CD4-positive, alpha-beta memory T cell (primary cell): ENCODE measurements at regions not wholly inside any gene's neighbourhood (a gene's known extent, or its start where the extent isn't known, plus 50 kb on each side); places are given as distances from the start of the nearest gene placed in this dataset.
"Not testable (repeated sequence)": the region's sequence is repeated elsewhere in the genome, so short reads cannot be mapped to it uniquely, and the experiment has no call there.

Source experiments
- CTCF ChIA-PET: fragments of 350-600 bp; sonication (Branson Sonifier 250); formaldehyde crosslinking; loops from one replicate; lab custom pipeline; 2021; ENCODE audit warnings: inconsistent platforms; ENCODE audit not compliant: partially characterized antibody; lab: Charles Lee
- POLR2A ChIA-PET: fragments of 350-600 bp; sonication (Branson Sonifier 250); formaldehyde crosslinking; loops from one replicate; lab custom pipeline; 2021; ENCODE audit not compliant: partially characterized antibody; lab: Charles Lee
- DNase-seq, 5 donors: peaks; one replicate each; pipeline versions ENCODE4 v3.0.0 to v3.0.0-alpha.2; 2020 to 2022; ENCODE audit warnings: mixed read lengths in 1 of 5
- H3K27ac ChIP-seq: one replicate; pipeline ENCODE4 v1.7.0; 2013; ENCODE audit warnings: low read depth, low read length
- H3K27me3 ChIP-seq: 2 replicates; pipeline ENCODE4 v1.7.0; 2013; ENCODE audit warnings: mild to moderate bottlenecking, low read length, moderate library complexity; ENCODE audit not compliant: insufficient read depth
- H3K36me3 ChIP-seq: 2 replicates; pipeline ENCODE4 v1.7.0; 2013; ENCODE audit warnings: mild to moderate bottlenecking, low read length, moderate library complexity; ENCODE audit not compliant: insufficient read depth
- H3K4me1 ChIP-seq: 2 replicates; pipeline ENCODE4 v1.7.0; 2013; ENCODE audit warnings: mild to moderate bottlenecking, low read length, moderate library complexity; ENCODE audit not compliant: insufficient read depth
- H3K4me3 ChIP-seq, 2 donors: one replicate each; pipeline ENCODE4 v1.7.0; 2013; ENCODE audit warnings: low read length in 2 of 2, mild to moderate bottlenecking in 1 of 2
- H3K9me3 ChIP-seq, 2 donors: one replicate each; pipeline ENCODE4 v1.7.0; 2013; ENCODE audit warnings: low read length in 2 of 2, control low read depth in 1 of 2; ENCODE audit not compliant: control insufficient read depth in 1 of 2
- H3K27ac Mint-ChIP-seq, 7 donors: one replicate each; pipeline ENCODE4 v1.8.0; 2020 to 2021; ENCODE audit warnings: mixed read lengths in 7 of 7, mild to moderate bottlenecking in 6 of 7, inconsistent platforms in 3 of 7, moderate library complexity in 3 of 7
- H3K27me3 Mint-ChIP-seq, 2 donors: one replicate each; pipeline ENCODE4 v1.8.0; 2020 to 2021; ENCODE audit warnings: mixed read lengths in 2 of 2
- H3K36me3 Mint-ChIP-seq, 2 donors: one replicate each; pipeline ENCODE4 v1.8.0; 2020 to 2021; ENCODE audit warnings: mixed read lengths in 2 of 2, inconsistent platforms in 1 of 2, mild to moderate bottlenecking in 1 of 2
- H3K4me1 Mint-ChIP-seq, 4 donors: one replicate each; pipeline ENCODE4 v1.8.0; 2020 to 2021; ENCODE audit warnings: mixed read lengths in 4 of 4, mild to moderate bottlenecking in 1 of 4
- H3K4me3 Mint-ChIP-seq, 8 donors: one replicate each; pipeline ENCODE4 v1.8.0; 2020 to 2021; ENCODE audit warnings: mixed read lengths in 8 of 8, mild to moderate bottlenecking in 7 of 8, moderate library complexity in 6 of 8, inconsistent platforms in 3 of 8
- H3K9me3 Mint-ChIP-seq, 8 donors: one replicate each; pipeline ENCODE4 v1.8.0; 2020 to 2021; ENCODE audit warnings: mixed read lengths in 8 of 8, mild to moderate bottlenecking in 5 of 8, inconsistent platforms in 3 of 8, moderate library complexity in 1 of 8
- intact Hi-C: fragments of 100-400 bp; cut with micrococcal nuclease; formaldehyde crosslinking; loops from one replicate; pipeline ENCODE4 v1.15.1; 2023

- intact Hi-C loops: no loop called here
- no peak overlapping the region for H3K27ac Mint-ChIP-seq
- H3K4me3 ChIP-seq: no peak overlapping the region
- no peak overlapping the region for H3K27ac ChIP-seq
- H3K27me3 Mint-ChIP-seq: peaks cover 2 to 7% of the 10 kb centered on the region in 2 donors
- no peaks in the 10 kb centered on the region for H3K36me3 ChIP-seq
- no peaks in the 10 kb centered on the region for H3K9me3 ChIP-seq
- peaks cover 0 to 26% (median 12%) of the 10 kb centered on the region in 8 donors for H3K9me3 Mint-ChIP-seq
- no peaks in the 10 kb centered on the region for H3K4me1 ChIP-seq
- ChIA-PET CTCF (no interaction called here), POLR2A (no interaction called here)
- H3K4me3 Mint-ChIP-seq: no peak overlapping the region
- H3K36me3 Mint-ChIP-seq: peaks cover 0 to 2% of the 10 kb centered on the region in 2 donors
- H3K27me3 ChIP-seq: no peaks in the 10 kb centered on the region
- no peak for DNase-seq
- H3K4me1 Mint-ChIP-seq: no peaks in the 10 kb centered on the region
Measured at GRCh38 chr5:34416501-34417008, 239.6 kb upstream of the RAI14 start.

- DNase-seq, intact Hi-C loops, H3K27ac Mint-ChIP-seq, H3K27me3 ChIP-seq, H3K27ac ChIP-seq, H3K4me3 ChIP-seq, H3K4me3 Mint-ChIP-seq, H3K27me3 Mint-ChIP-seq, H3K4me1 ChIP-seq, H3K4me1 Mint-ChIP-seq, POLR2A ChIA-PET, H3K36me3 ChIP-seq, H3K36me3 Mint-ChIP-seq, H3K9me3 ChIP-seq, CTCF ChIA-PET: not testable (repeated sequence)
- H3K9me3 Mint-ChIP-seq: peaks cover 0 to 26% (median 12%) of the 10 kb centered on the region in 8 donors
Measured at GRCh38 chr5:34420191-34420590, 235.9 kb upstream of the RAI14 start.

GRCh38 chr5:34436761-34437501, 219.2 kb upstream of the RAI14 start:
- intact Hi-C loops: no loop called here
- H3K9me3 ChIP-seq: no peaks in the 10 kb centered on the region
- H3K27me3 ChIP-seq: no peaks in the 10 kb centered on the region
- H3K36me3 ChIP-seq: no peaks in the 10 kb centered on the region
- ChIA-PET POLR2A (no interaction called here), CTCF (no interaction called here)
- DNase-seq: no peak
- no peak overlapping the region for H3K27ac ChIP-seq
- H3K4me3 Mint-ChIP-seq: no peak overlapping the region
- H3K4me3 ChIP-seq: no peak overlapping the region
- H3K27me3 Mint-ChIP-seq: peaks cover 4 to 9% of the 10 kb centered on the region in 2 donors
- no peak overlapping the region for H3K27ac Mint-ChIP-seq
- H3K4me1 ChIP-seq: no peaks in the 10 kb centered on the region
- H3K36me3 Mint-ChIP-seq: no peaks in the 10 kb centered on the region
- H3K9me3 Mint-ChIP-seq: peaks cover 0 to 4% (median 0%) of the 10 kb centered on the region in 8 donors
- no peaks in the 10 kb centered on the region for H3K4me1 Mint-ChIP-seq

- Histone ChIP-seq H3K27me3 (no peaks in the 10 kb centered on the region), H3K4me1 (no peaks in the 10 kb centered on the region), H3K4me3 (no peak overlapping the region), H3K27ac (no peak overlapping the region), H3K9me3 (no peaks in the 10 kb centered on the region), H3K36me3 (no peaks in the 10 kb centered on the region)
- Mint-ChIP-seq H3K36me3 (no peaks in the 10 kb centered on the region), H3K4me3 (no peak overlapping the region), H3K27ac (no peak overlapping the region), H3K9me3 (peaks cover 0 to 4% (median 0%) of the 10 kb centered on the region in 8 donors), H3K27me3 (peaks cover 0 to 4% of the 10 kb centered on the region in 2 donors), H3K4me1 (no peaks in the 10 kb centered on the region)
- ChIA-PET POLR2A (no interaction called here), CTCF (no interaction called here)
- intact Hi-C loops: no loop called here
- no peak for DNase-seq
Measured at GRCh38 chr5:34439601-34440000, 216.5 kb upstream of the RAI14 start.

- CTCF ChIA-PET, DNase-seq, H3K27ac ChIP-seq, H3K36me3 Mint-ChIP-seq, intact Hi-C loops, POLR2A ChIA-PET, H3K36me3 ChIP-seq, H3K27me3 Mint-ChIP-seq, H3K4me1 ChIP-seq, H3K4me3 ChIP-seq, H3K4me1 Mint-ChIP-seq, H3K9me3 ChIP-seq, H3K4me3 Mint-ChIP-seq, H3K27ac Mint-ChIP-seq, H3K9me3 Mint-ChIP-seq, H3K27me3 ChIP-seq: not testable (repeated sequence)
Measured at GRCh38 chr5:34441767-34442166, 214.4 kb upstream of the RAI14 start.

- Histone ChIP-seq H3K4me1 (no peaks in the 10 kb centered on the region), H3K9me3 (no peaks in the 10 kb centered on the region), H3K27me3 (no peaks in the 10 kb centered on the region), H3K27ac (no peak overlapping the region), H3K36me3 (no peaks in the 10 kb centered on the region), H3K4me3 (no peak overlapping the region)
- DNase-seq: no peak
- CTCF ChIA-PET: no interaction called here
- no peaks in the 10 kb centered on the region for H3K36me3 Mint-ChIP-seq
- H3K9me3 Mint-ChIP-seq: peaks cover 0 to 1% (median 0%) of the 10 kb centered on the region in 8 donors
- H3K27ac Mint-ChIP-seq: no peak overlapping the region
- no peaks in the 10 kb centered on the region for H3K4me1 Mint-ChIP-seq
- intact Hi-C loops: no loop called here
- peaks cover 11 to 19% of the 10 kb centered on the region in 2 donors for H3K27me3 Mint-ChIP-seq
- H3K4me3 Mint-ChIP-seq: no peak overlapping the region
- POLR2A ChIA-PET: no interaction called here
Measured at GRCh38 chr5:34447424-34447823, 208.7 kb upstream of the RAI14 start.

GRCh38 chr5:34449639-34450038, 206.5 kb upstream of the RAI14 start:
- DNase-seq: no peak
- Histone ChIP-seq H3K9me3 (no peaks in the 10 kb centered on the region), H3K27me3 (no peaks in the 10 kb centered on the region), H3K4me1 (no peaks in the 10 kb centered on the region), H3K36me3 (no peaks in the 10 kb centered on the region), H3K4me3 (no peak overlapping the region), H3K27ac (no peak overlapping the region)
- CTCF ChIA-PET: interaction anchor here (1.4 to 1.8 kb wide), 2 partner anchors 11 to 15 kb away, joined by 4 to 7 read pairs; no protein-coding TSS in a partner anchor
- POLR2A ChIA-PET: no interaction called here
- H3K9me3 Mint-ChIP-seq: peaks cover 0 to 1% (median 0%) of the 10 kb centered on the region in 8 donors
- H3K27ac Mint-ChIP-seq: no peak overlapping the region
- peaks cover 18 to 22% of the 10 kb centered on the region in 2 donors for H3K27me3 Mint-ChIP-seq
- H3K4me3 Mint-ChIP-seq: no peak overlapping the region
- no peaks in the 10 kb centered on the region for H3K4me1 Mint-ChIP-seq
- H3K36me3 Mint-ChIP-seq: no peaks in the 10 kb centered on the region
- intact Hi-C loops: no loop called here
